Thyroid gland (tissue), 4 donors: ENCODE measurements at regions not wholly inside any gene's neighbourhood (a gene's known extent, or its start where the extent isn't known, plus 50 kb on each side); places are given as distances from the start of the nearest gene placed in this dataset.

Experiments used
- CTCF ChIP-seq, 6 experiments: fragments of 200-600 bp in 3 of 6; fragments of 450-650 bp in 3 of 6; sonication (generic) in 3 of 6; IDR thresholded peaks; one replicate each; pipeline ENCODE4 v1.5.1; 2016 to 2019; ENCODE audit warnings: antibody characterized with exemption in 6 of 6, mild to moderate bottlenecking in 2 of 6, inconsistent platforms in 1 of 6, moderate library complexity in 1 of 6
- POLR2A ChIP-seq, 2 donors: fragments of 450-650 bp; IDR thresholded peaks; one replicate each; pipeline ENCODE4 v1.6.1; 2017; ENCODE audit warnings: antibody characterized with exemption in 2 of 2, mild to moderate bottlenecking in 2 of 2, moderate library complexity in 1 of 2

GRCh38 chr4:124783847-124784246, 71.3 kb upstream of the ANKRD50 start:
- no peak for TF ChIP-seq CTCF (IDR thresholded peaks at IDR 0.05)
- TF ChIP-seq POLR2A (IDR thresholded peaks at IDR 0.05) = no peak
